A549 (cell line): ENCODE measurements at regions not wholly inside any gene's neighbourhood (a gene's known extent, or its start where the extent isn't known, plus 50 kb on each side); places are given as distances from the start of the nearest gene placed in this dataset.

Experiments
- ATAC-seq, 2 experiments: fragments of 200-7000 bp in 1 of 2; fragments of >200 bp in 1 of 2; cut with Nextera tagmentation in 1 of 2; cut with Tn5 transposase in 1 of 2; 3 replicates each; pipeline versions ENCODE4 v1.8.0 to v1.9.1; 2018 to 2020; ENCODE audit warnings: mild to moderate bottlenecking in 1 of 2, moderate library complexity in 1 of 2
- CTCF ChIA-PET: fragments of 300-600 bp; sonication (Branson Sonifier 250); formaldehyde crosslinking; extraction: SDS; loops from one replicate; lab custom pipeline; 2021; ENCODE audit warnings: antibody characterized with exemption, inconsistent platforms; lab: Yijun Ruan, JAX
- POLR2A ChIA-PET: fragments of 350-600 bp; formaldehyde crosslinking; extraction: SDS; loops from one replicate; lab custom pipeline; 2021; ENCODE audit warnings: antibody characterized with exemption, inconsistent platforms; lab: Yijun Ruan, JAX
- DNase-seq, 2 experiments: peaks; one replicate each; pipeline versions ENCODE4 v3.0.0 to v3.0.0-alpha.2; 2011 to 2016; ENCODE audit warnings: low read depth in 1 of 2, low spot score in 1 of 2
- FAIRE-seq: peaks from 2 replicates; lab custom pipeline; 2011; peaks lifted over from hg19 to GRCh38; lab: Jason Lieb, UNC
- H3K27ac ChIP-seq, 2 experiments: fragments of >200 bp; sonication (Bioruptor Twin); formaldehyde crosslinking; 3 replicates each; pipeline ENCODE4 v1.5.1; 2016 to 2017
- H3K4me1 ChIP-seq: fragments of >200 bp; sonication (Bioruptor Twin); formaldehyde crosslinking; 3 replicates; pipeline ENCODE4 v1.6.1; 2016
- H3K4me2 ChIP-seq: fragments of >200 bp; sonication (Bioruptor Twin); formaldehyde crosslinking; 3 replicates; pipeline ENCODE4 v1.6.1; 2016
- H3K4me3 ChIP-seq: fragments of >200 bp; sonication (Bioruptor Twin); formaldehyde crosslinking; 3 replicates; pipeline ENCODE4 v1.5.1; 2016
- H3K9me3 ChIP-seq: fragments of >200 bp; sonication (Bioruptor Twin); formaldehyde crosslinking; 3 replicates; pipeline ENCODE4 v1.6.1; 2016
- CHD2 ChIP-seq: fragments of 150-350 bp; IDR thresholded peaks from 2 replicates; pipeline ENCODE4 v1.6.1; 2014; ENCODE audit warnings: low read length; ENCODE audit not compliant: partially characterized antibody
- EHF ChIP-seq: fragments of 250-450 bp; sonication (Bioruptor Pico); IDR thresholded peaks from 2 replicates; pipeline ENCODE4 v1.5.0; 2020; ENCODE audit warnings: mild to moderate bottlenecking
- EHMT2 ChIP-seq: fragments of 200-600 bp; sonication (generic); IDR thresholded peaks from 2 replicates; pipeline ENCODE4 v1.6.1; 2016; ENCODE audit warnings: antibody characterized with exemption, low read depth, mild to moderate bottlenecking, moderate library complexity
- EP300 ChIP-seq, 2 experiments: fragments of >200 bp; sonication (Bioruptor Twin); formaldehyde crosslinking; IDR thresholded peaks; 2 replicates in 1 of 2; 3 replicates in 1 of 2; pipeline ENCODE4 v1.6.1; 2016 to 2017
- ESRRA ChIP-seq: fragments of 150-350 bp; IDR thresholded peaks from 2 replicates; pipeline ENCODE4 v1.6.1; 2014; ENCODE audit warnings: mild to moderate bottlenecking, low read length, borderline replicate concordance
- FOSB ChIP-seq: fragments of 250-450 bp; sonication (Bioruptor Pico); IDR thresholded peaks from 2 replicates; pipeline ENCODE4 v1.5.0; 2020; ENCODE audit warnings: mild to moderate bottlenecking, moderate library complexity
- FOSL2 ChIP-seq, 2 experiments: fragments of 450-650 bp in 1 of 2; fragments of >200 bp in 1 of 2; sonication (Bioruptor Twin) in 1 of 2; formaldehyde crosslinking; IDR thresholded peaks; 2 replicates each; pipeline versions ENCODE4 v1.5.0 to v1.6.1; 2016 to 2020; ENCODE audit warnings: mild to moderate bottlenecking in 1 of 2, moderate library complexity in 1 of 2
- FOXS1 ChIP-seq: fragments of 250-450 bp; sonication (Bioruptor Pico); IDR thresholded peaks from 2 replicates; pipeline ENCODE4 v1.5.0; 2020; ENCODE audit warnings: mild to moderate bottlenecking, moderate library complexity
- KDM1A ChIP-seq: fragments of 200-600 bp; sonication (generic); IDR thresholded peaks from 2 replicates; pipeline ENCODE4 v1.6.1; 2016; ENCODE audit warnings: low read depth, mild to moderate bottlenecking
- MYC ChIP-seq: IDR thresholded peaks from 2 replicates; pipeline ENCODE4 v1.6.1; 2012; ENCODE audit warnings: mild to moderate bottlenecking, inconsistent platforms, low read length, improper control_type of control experiment, borderline replicate concordance
- NFE2L2 ChIP-seq: fragments of 150-350 bp; conservative IDR thresholded peaks from 2 replicates; pipeline ENCODE4 v1.6.1; 2014; ENCODE audit warnings: low read length
- NPAS2 ChIP-seq: fragments of 250-450 bp; sonication (Bioruptor Pico); IDR thresholded peaks from 2 replicates; pipeline ENCODE4 v1.8.0; 2022; ENCODE audit warnings: mild to moderate bottlenecking, moderate library complexity, borderline replicate concordance
- NR3C1 ChIP-seq: fragments of >200 bp; sonication (Bioruptor Twin); formaldehyde crosslinking; IDR thresholded peaks from 3 replicates; pipeline ENCODE4 v1.6.1; 2017
- PHF8 ChIP-seq: fragments of 200-600 bp; sonication (generic); IDR thresholded peaks from 2 replicates; pipeline ENCODE4 v1.6.1; 2016; ENCODE audit warnings: low read depth, mild to moderate bottlenecking, antibody characterized with exemption, moderate library complexity, borderline replicate concordance
- POLR2AphosphoS2 ChIP-seq: conservative IDR thresholded peaks from 2 replicates; pipeline ENCODE4 v1.6.1; 2012; ENCODE audit warnings: low read length, improper control_type of control experiment, inconsistent platforms
- RAD21 ChIP-seq, 2 experiments: fragments of >200 bp in 1 of 2; sonication (Bioruptor Twin) in 1 of 2; formaldehyde crosslinking in 1 of 2; IDR thresholded peaks in 1 of 2; conservative IDR thresholded peaks in 1 of 2; 2 replicates in 1 of 2; 3 replicates in 1 of 2; pipeline ENCODE4 v1.6.1; 2012 to 2018; ENCODE audit warnings: inconsistent platforms in 1 of 2
- RCOR1 ChIP-seq: fragments of 150-350 bp; IDR thresholded peaks from 2 replicates; pipeline ENCODE4 v1.6.1; 2014; ENCODE audit warnings: antibody characterized with exemption, low read length, low read depth
- RNF2 ChIP-seq: fragments of 200-600 bp; sonication (generic); IDR thresholded peaks from 2 replicates; pipeline ENCODE4 v1.6.1; 2016; ENCODE audit warnings: low read depth, mild to moderate bottlenecking, antibody characterized with exemption, moderate library complexity, borderline replicate concordance
- ZC3H11A ChIP-seq: fragments of 450-650 bp; IDR thresholded peaks from 2 replicates; pipeline ENCODE4 v1.6.1; 2014; ENCODE audit warnings: antibody characterized with exemption, mild to moderate bottlenecking
- ZFP36 ChIP-seq: fragments of 450-650 bp; IDR thresholded peaks from 2 replicates; pipeline ENCODE4 v1.6.1; 2014; ENCODE audit warnings: borderline replicate concordance; ENCODE audit not compliant: partially characterized antibody
- ZNF302 ChIP-seq: fragments of 250-450 bp; sonication (Bioruptor Pico); IDR thresholded peaks from 2 replicates; pipeline ENCODE4 v1.9.0; 2021; ENCODE audit warnings: inconsistent platforms, mild to moderate bottlenecking, moderate library complexity
- ZSCAN20 ChIP-seq: fragments of 250-450 bp; sonication (Bioruptor Pico); IDR thresholded peaks from 2 replicates; pipeline ENCODE4 v1.8.0; 2022; ENCODE audit warnings: mild to moderate bottlenecking, moderate library complexity
- WGBS: methylation state at CpG from one replicate; pipeline ENCODE4 v1.1.6; 2017; ENCODE audit errors: missing lambda C conversion rate; 5-methylcytosine and 5-hydroxymethylcytosine counted together
- TF ChIP-seq, protein P1 (sequence below): fragments of 250-450 bp; sonication (Bioruptor Pico); IDR thresholded peaks from 2 replicates; pipeline ENCODE4 v1.5.0; 2020; ENCODE audit warnings: low read depth, mild to moderate bottlenecking, moderate library complexity
- TF ChIP-seq, protein P2 (sequence below): IDR thresholded peaks from 2 replicates; pipeline ENCODE4 v1.6.1; 2012
- TF ChIP-seq, protein P3 (sequence below): IDR thresholded peaks from 2 replicates; pipeline ENCODE4 v1.6.1; 2012
- TF ChIP-seq, protein P4 (sequence below): fragments of 200-600 bp; sonication (generic); IDR thresholded peaks from 2 replicates; pipeline ENCODE4 v1.6.1; 2016; ENCODE audit warnings: antibody characterized with exemption, mild to moderate bottlenecking, moderate library complexity

DNA sequence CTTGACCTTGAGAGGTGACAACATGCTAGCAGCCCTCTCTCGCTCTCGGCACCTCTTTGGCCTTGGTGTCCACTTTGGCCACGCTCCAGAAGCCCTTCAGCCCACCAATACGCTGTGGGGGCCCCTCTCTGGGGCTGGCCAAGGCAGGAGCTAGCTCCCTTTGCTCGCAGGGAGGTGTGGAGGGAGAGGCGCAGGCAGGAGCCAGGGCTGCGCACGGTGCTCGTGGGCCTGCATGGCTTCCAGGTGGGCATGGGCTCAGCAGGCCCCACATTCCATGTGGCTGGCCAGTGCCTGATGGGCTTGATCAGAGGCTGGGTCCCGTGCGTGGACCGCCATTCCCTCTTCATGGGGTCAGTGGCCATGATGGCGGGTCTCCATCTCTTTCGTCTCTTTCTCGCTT is 1237.0 kb upstream of the USP15 start (continued):
- no peak for TF ChIP-seq ZC3H11A
- no peak for TF ChIP-seq ZNF302
- TF ChIP-seq PHF8, result no peak
- TF ChIP-seq, protein P1, sequence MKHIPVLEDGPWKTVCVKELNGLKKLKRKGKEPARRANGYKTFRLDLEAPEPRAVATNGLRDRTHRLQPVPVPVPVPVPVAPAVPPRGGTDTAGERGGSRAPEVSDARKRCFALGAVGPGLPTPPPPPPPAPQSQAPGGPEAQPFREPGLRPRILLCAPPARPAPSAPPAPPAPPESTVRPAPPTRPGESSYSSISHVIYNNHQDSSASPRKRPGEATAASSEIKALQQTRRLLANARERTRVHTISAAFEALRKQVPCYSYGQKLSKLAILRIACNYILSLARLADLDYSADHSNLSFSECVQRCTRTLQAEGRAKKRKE (CRISPR knock-in tag), result no peak
- TF ChIP-seq RCOR1, result no peak
- TF ChIP-seq POLR2AphosphoS2, result no peak
- TF ChIP-seq KDM1A, result no peak
- TF ChIP-seq ZSCAN20 (CRISPR knock-in tag), result no peak
- TF ChIP-seq, protein P2, sequence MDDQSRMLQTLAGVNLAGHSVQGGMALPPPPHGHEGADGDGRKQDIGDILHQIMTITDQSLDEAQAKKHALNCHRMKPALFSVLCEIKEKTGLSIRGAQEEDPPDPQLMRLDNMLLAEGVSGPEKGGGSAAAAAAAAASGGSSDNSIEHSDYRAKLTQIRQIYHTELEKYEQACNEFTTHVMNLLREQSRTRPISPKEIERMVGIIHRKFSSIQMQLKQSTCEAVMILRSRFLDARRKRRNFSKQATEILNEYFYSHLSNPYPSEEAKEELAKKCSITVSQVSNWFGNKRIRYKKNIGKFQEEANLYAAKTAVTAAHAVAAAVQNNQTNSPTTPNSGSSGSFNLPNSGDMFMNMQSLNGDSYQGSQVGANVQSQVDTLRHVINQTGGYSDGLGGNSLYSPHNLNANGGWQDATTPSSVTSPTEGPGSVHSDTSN, result no peak
- TF ChIP-seq, protein P3, sequence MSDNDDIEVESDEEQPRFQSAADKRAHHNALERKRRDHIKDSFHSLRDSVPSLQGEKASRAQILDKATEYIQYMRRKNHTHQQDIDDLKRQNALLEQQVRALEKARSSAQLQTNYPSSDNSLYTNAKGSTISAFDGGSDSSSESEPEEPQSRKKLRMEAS, result no peak
- TF ChIP-seq CHD2, result no peak

DNA sequence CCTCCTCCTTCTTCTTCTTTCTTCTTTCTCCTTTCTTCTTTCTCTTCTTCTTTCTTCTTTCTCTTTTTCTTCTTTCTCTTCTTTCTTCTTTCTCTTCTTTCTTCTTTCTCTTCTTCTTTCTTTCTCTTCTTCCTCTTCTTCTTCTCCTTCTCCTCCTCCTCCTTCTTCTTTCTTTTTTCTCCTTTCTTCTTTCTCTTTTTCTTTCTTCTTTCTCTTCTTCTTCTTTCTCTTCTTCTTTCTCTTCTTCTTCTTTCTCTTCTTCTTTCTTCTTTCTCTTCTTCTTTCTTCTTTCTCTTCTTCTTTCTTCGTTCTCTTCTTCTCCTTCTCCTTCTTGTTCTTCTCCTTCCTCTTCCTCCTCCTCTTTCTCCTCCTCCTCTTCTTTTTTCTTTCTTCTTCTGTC is 1230.7 kb upstream of the USP15 start:
- H3K9me3 ChIP-seq, result peaks cover 5% of the 10 kb centered on the region; the same call in 2 of the 3 replicates
- ATAC-seq (no peak), DNase-seq (no peak), FAIRE-seq (no peak)
- no peak overlapping the region for H3K4me2 ChIP-seq
- TF ChIP-seq, protein P2, result no peak
- no peak for TF ChIP-seq EP300 (IDR thresholded peaks at IDR 0.05)
- TF ChIP-seq PHF8, result no peak
- POLR2A ChIA-PET, result no interaction called here
- H3K27ac ChIP-seq, result no peak overlapping the region
- no peak overlapping the region for H3K4me3 ChIP-seq
- CTCF ChIA-PET, result no interaction called here
- WGBS, result 0% methylated on average over 1 of the region's 1 CpG
- no peaks in the 10 kb centered on the region for H3K4me1 ChIP-seq

DNA sequence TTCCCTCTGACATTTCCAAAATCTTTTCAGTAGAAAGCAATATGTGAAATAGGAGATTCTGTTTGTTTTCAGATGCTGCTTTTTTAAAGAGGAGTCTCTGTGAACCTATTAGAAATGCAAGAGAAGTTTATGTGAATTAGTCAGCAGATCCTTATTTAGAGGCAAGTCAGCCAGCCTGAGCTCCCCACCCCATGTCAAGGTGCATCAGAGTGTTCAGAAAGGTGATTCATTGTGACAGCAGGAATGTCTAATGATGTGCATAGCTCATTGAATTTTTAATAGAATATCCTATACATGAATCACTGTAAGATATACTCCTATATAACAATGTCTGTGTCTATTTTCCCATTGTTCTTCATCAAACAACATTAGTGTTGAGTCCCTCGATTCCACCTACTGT is 1222.4 kb upstream of the USP15 start:
- no peak for ATAC-seq
- DNase-seq, result no peak
- TF ChIP-seq FOSL2 (IDR thresholded peaks at IDR 0.05) (no peak), FOSL2 (CRISPR knock-in tag; IDR thresholded peaks at IDR 0.05) (no peak), EHMT2 (no peak), FOSB (no peak), NFE2L2 (no peak), FOXS1 (CRISPR knock-in tag) (no peak), NR3C1 (no peak), RNF2 (no peak), MYC (no peak), EHF (CRISPR knock-in tag) (no peak), ZSCAN20 (CRISPR knock-in tag) (no peak), ZC3H11A (no peak), ESRRA (no peak), POLR2AphosphoS2 (no peak), RAD21 (conservative IDR thresholded peaks at IDR 0.05 in 1 of 2, IDR thresholded peaks at IDR 0.05 in 1 of 2) (no peak), ZFP36 (no peak), NPAS2 (CRISPR knock-in tag) (no peak)
- TF ChIP-seq, protein P4, sequence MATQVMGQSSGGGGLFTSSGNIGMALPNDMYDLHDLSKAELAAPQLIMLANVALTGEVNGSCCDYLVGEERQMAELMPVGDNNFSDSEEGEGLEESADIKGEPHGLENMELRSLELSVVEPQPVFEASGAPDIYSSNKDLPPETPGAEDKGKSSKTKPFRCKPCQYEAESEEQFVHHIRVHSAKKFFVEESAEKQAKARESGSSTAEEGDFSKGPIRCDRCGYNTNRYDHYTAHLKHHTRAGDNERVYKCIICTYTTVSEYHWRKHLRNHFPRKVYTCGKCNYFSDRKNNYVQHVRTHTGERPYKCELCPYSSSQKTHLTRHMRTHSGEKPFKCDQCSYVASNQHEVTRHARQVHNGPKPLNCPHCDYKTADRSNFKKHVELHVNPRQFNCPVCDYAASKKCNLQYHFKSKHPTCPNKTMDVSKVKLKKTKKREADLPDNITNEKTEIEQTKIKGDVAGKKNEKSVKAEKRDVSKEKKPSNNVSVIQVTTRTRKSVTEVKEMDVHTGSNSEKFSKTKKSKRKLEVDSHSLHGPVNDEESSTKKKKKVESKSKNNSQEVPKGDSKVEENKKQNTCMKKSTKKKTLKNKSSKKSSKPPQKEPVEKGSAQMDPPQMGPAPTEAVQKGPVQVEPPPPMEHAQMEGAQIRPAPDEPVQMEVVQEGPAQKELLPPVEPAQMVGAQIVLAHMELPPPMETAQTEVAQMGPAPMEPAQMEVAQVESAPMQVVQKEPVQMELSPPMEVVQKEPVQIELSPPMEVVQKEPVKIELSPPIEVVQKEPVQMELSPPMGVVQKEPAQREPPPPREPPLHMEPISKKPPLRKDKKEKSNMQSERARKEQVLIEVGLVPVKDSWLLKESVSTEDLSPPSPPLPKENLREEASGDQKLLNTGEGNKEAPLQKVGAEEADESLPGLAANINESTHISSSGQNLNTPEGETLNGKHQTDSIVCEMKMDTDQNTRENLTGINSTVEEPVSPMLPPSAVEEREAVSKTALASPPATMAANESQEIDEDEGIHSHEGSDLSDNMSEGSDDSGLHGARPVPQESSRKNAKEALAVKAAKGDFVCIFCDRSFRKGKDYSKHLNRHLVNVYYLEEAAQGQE, result no peak
- TF ChIP-seq, protein P2, result no peak
- TF ChIP-seq, protein P3, result no peak

More for the DNA sequence above, 1222.4 kb upstream of the USP15 start:
- WGBS, result 0% methylated on average over 1 of the region's 1 CpG
- no peak for FAIRE-seq
- no peak overlapping the region for H3K27ac ChIP-seq
- H3K4me1 ChIP-seq, result no peaks in the 10 kb centered on the region
- H3K4me3 ChIP-seq, result no peak overlapping the region
- no peak overlapping the region for H3K4me2 ChIP-seq
- H3K9me3 ChIP-seq, result peaks cover 3% of the 10 kb centered on the region; the same call in 1 of the 3 replicates
- CTCF ChIA-PET, result no interaction called here
- POLR2A ChIA-PET, result no interaction called here
